ENCODE measurements at regions not wholly inside any gene's neighbourhood (a gene's known extent, or its start where the extent isn't known, plus 50 kb on each side); places are given as distances from the start of the nearest gene placed in this dataset.

- dilution Hi-C loops (cut with MboI; ENCODE audit: extremely low pct_ligation_motif_present, low sequenced_read_pairs) (no loop called here), intact Hi-C loops (cut with micrococcal nuclease) (no loop called here)
- Histone ChIP-seq H3K9me1 (replicated peaks; ENCODE audit: control insufficient read depth, extremely low read depth, insufficient read depth, low read length) (no peaks in the 10 kb centered on the region), H3K4me2 (ENCODE audit: insufficient read depth, low read length) (no peak overlapping the region), H3K9me3 (replicated peaks; ENCODE audit: control insufficient read depth, insufficient read depth, low read length) (peaks cover 2% of the 10 kb centered on the region), H3K79me2 (ENCODE audit: control insufficient read depth, insufficient read depth, low read length) (no peaks in the 10 kb centered on the region), H3K27ac (ENCODE audit: insufficient read depth, low read depth, low read length) (no peak overlapping the region), H3K36me3 (ENCODE audit: control insufficient read depth in 2 of 2, extremely low read depth in 1 of 2, insufficient read depth in 2 of 2, low read length in 2 of 2) (no peaks in the 10 kb centered on the region), H4K20me1 (replicated peaks; ENCODE audit: control insufficient read depth, extremely low read depth, insufficient read depth, low read length) (no peaks in the 10 kb centered on the region), H3K4me1 (ENCODE audit: control insufficient read depth, extremely low read depth, insufficient read depth, low read length) (no peaks in the 10 kb centered on the region), H2AFZ (ENCODE audit: low read depth, low read length) (no peak overlapping the region), H3K9ac (replicated peaks; ENCODE audit: extremely low read depth, insufficient read depth, low read length) (no peak overlapping the region), H3K4me3 (replicated peaks in 1 of 3; ENCODE audit: insufficient read depth in 1 of 3, low read depth in 1 of 3, low read length in 3 of 3) (no peak overlapping the region), H3K27me3 (ENCODE audit: control insufficient read depth in 2 of 2, insufficient read depth in 2 of 2, low read length in 2 of 2) (no peaks in the 10 kb centered on the region)
- TF ChIP-seq FOS (IDR thresholded peaks at IDR 0.05; ENCODE audit: borderline replicate concordance, insufficient read depth, low read length) (no peak), EZH2 (IDR thresholded peaks at IDR 0.05; ENCODE audit: borderline replicate concordance, low read depth, low read length, severe bottlenecking) (no peak), MAX (IDR thresholded peaks at IDR 0.05; ENCODE audit: insufficient read depth, insufficient read length) (no peak), JUN (IDR thresholded peaks at IDR 0.05; ENCODE audit: borderline replicate concordance, insufficient read depth, insufficient read length, low read depth) (no peak), POLR2A (IDR thresholded peaks at IDR 0.05; ENCODE audit: low read depth, low read length) (no peak), POLR2AphosphoS5 (IDR thresholded peaks at IDR 0.05; ENCODE audit: insufficient read depth, low read depth, low read length) (no peak), MYC (IDR thresholded peaks at IDR 0.05; ENCODE audit: low read depth, low read length) (no peak), GATA2 (IDR thresholded peaks at IDR 0.05; ENCODE audit: insufficient read depth, insufficient read length, low read depth, low read length) (no peak)
- TF ChIP-seq, protein P1, sequence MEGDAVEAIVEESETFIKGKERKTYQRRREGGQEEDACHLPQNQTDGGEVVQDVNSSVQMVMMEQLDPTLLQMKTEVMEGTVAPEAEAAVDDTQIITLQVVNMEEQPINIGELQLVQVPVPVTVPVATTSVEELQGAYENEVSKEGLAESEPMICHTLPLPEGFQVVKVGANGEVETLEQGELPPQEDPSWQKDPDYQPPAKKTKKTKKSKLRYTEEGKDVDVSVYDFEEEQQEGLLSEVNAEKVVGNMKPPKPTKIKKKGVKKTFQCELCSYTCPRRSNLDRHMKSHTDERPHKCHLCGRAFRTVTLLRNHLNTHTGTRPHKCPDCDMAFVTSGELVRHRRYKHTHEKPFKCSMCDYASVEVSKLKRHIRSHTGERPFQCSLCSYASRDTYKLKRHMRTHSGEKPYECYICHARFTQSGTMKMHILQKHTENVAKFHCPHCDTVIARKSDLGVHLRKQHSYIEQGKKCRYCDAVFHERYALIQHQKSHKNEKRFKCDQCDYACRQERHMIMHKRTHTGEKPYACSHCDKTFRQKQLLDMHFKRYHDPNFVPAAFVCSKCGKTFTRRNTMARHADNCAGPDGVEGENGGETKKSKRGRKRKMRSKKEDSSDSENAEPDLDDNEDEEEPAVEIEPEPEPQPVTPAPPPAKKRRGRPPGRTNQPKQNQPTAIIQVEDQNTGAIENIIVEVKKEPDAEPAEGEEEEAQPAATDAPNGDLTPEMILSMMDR (IDR thresholded peaks at IDR 0.05; ENCODE audit: extremely low read depth in 1 of 2, insufficient read depth in 1 of 2, low read depth in 1 of 2, low read length in 2 of 2), result no peak
- FAIRE-seq (no peak), DNase-seq (ENCODE audit: low read depth, low spot score) (no peak)
- ChIA-PET POLR2A (no interaction called here), CTCF (no interaction called here)
- no TSS peak for BruUV-seq (replicated peaks)
Observed at GRCh38 chr17:72234985-72235384, 114.2 kb downstream of the SOX9 start.
